NCI-H524 (cell line): ENCODE measurements at regions not wholly inside any gene's neighbourhood (a gene's known extent, or its start where the extent isn't known, plus 50 kb on each side); places are given as distances from the start of the nearest gene placed in this dataset.

Experiments
- DNase-seq, 2 experiments: peaks; one replicate each; lab custom pipeline; 2025; lab: John Stamatoyannopoulos, UW

- DNase-seq: no peak
Observed at GRCh38 chr13:89726690-89727435, 1620.6 kb upstream of the MIR17HG start.

DNA sequence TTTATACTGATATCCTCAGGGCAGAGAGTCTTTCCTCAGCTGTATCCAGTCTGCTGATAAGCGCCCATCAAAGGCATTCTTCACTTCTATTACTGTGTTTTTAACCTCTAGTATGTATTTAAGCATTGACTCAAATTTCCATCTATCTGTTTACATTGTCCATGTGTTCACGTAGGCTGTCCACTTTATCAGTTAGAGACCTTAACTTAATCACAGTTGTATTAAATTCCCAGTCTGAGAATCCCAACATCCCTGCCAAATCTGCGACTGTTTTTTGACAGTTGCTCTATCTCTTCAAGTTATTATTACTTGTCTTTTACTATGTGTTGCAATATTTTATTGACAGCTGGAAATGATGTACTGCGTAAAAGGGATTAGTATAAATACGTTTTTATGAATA, 1613.7 kb upstream of the MIR17HG start:
- DNase-seq: no peak

- DNase-seq: no peak
Observed at GRCh38 chr13:89737051-89737450, 1610.4 kb upstream of the MIR17HG start.

DNA sequence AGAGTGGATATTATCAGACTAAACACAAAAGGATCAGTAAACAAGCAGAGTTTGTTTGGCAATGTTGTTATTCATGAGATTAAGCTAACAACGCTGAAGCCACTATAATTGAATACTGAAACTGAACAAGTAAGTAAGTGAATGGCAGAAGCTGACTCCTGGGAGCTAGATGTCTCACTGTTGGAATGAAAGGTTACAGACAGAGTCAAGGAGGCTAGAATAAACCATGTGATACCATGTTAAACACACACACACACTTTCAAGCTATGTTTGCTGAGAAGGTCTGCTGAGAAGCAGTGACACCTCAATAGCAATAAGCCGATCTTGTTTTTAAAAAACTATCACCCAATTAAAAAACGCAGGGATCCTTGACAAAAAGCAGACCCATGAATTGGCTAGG, 1609.4 kb upstream of the MIR17HG start:
- no peak for DNase-seq

- no peak for DNase-seq
Observed at GRCh38 chr13:89740994-89741685, 1606.3 kb upstream of the MIR17HG start.

- DNase-seq: peak; percentile 62 to 87
Observed at GRCh38 chr13:89746554-89746953, 1600.9 kb upstream of the MIR17HG start.

GRCh38 chr13:89748716-89749115, 1598.8 kb upstream of the MIR17HG start:
- no peak for DNase-seq

GRCh38 chr13:89749888-89750287, 1597.6 kb upstream of the MIR17HG start:
- no peak for DNase-seq

DNA sequence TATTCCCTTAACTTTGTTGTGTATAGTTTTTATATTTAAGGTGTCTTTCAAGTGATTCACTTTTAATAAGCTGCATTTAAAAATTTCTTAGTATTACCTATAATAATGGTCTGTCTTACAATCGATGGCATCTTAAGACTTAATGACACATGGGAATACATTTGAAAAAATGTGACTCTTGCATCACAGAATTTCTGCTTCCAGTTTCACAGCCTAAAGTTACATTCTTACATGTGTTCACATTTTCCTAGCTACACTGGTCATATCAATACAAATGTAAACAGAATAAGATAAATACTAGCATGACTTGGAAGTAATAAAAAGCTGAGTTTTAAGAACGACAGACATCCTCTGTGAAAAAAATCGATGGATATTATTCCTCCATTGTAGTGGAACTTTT, 1597.1 kb upstream of the MIR17HG start:
- no peak for DNase-seq

- no peak for DNase-seq
Observed at GRCh38 chr13:89751432-89751930, 1596.0 kb upstream of the MIR17HG start.

GRCh38 chr13:89752394-89752793, 1595.1 kb upstream of the MIR17HG start:
- no peak for DNase-seq

- no peak for DNase-seq
Observed at GRCh38 chr13:89755729-89756492, 1591.6 kb upstream of the MIR17HG start.

- no peak for DNase-seq
Observed at GRCh38 chr13:89763005-89763404, 1584.5 kb upstream of the MIR17HG start.

DNA sequence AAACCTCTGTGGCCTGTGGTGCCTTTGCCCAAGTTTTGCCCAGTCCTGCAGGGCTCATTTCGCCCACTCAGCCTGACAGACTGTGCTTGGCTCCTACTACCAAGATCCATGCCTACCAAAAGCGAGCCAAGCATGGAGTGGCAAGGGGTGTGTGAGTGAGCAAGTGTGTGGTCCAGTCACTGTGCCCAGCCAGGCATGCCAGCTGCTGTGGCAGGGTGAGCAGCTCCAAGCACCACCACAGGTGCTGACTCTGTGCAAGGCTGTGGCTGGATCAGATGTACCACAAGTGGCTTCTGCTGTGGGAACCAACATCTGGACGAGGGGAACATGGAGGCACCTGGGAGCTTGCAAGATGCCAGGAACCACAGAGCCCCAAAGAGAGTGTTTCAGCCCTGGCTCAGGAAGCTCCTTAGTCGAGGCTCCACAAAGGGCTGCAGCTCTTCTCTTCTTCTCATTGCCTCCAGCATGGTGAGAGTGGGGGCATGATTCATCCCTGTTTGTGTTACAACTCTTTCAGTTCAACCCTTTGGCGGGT, 1564.2 kb upstream of the MIR17HG start:
- DNase-seq: peak in 1 of 2 experiments; percentile 6

DNA sequence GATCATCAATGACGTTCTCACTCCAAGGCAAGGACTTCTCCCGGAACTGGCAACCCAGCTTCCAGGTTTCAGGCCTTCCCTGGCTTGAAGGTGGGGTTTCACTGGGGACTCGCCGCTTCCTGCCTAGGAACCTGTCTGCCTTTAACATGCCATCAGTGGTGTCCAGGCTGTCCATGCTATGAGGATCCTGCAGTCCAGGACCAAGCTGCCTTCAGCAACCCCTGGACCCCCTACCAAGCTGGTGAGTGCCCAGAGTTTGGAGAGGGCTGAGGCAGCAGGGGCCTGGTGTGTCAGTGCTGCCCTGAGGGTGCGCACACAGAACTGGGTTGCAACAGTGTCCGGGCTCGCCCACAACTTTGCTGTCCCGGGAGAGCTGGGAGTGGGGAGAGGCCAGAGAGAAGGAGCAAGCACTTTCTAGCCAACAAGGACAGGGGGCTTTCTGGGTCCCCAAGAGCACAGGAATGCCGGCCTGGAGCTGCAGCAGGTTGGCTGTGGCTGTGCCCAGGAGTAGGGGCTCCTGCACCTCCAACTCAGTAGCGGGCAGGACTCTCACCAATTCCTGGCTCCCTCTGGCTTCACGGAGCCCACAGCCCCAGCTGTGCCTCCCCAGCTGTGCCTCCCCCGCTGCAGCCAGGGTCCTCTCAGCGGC, 1563.2 kb upstream of the MIR17HG start:
- DNase-seq: no peak

GRCh38 chr13:89786531-89786930, 1561.0 kb upstream of the MIR17HG start:
- no peak for DNase-seq

DNA sequence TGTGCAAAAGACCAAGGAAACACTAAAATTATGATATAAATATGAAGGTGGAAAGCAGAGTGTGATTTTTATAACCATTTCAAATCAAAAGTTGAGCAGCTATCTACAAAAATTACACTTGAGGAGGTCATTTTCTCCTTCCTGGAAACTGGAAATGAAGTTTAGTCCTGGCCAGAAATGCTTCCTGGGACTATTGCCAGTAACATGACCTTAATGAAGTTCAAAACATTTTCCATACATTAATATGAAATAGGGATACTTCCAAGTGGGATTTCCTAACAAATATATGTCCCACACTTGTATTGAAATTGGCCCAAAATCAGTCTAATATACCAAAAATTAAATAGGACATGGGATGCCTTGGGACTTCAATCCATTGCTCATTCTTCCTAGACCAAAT, 1556.8 kb upstream of the MIR17HG start:
- DNase-seq: no peak

GRCh38 chr13:89791971-89792630, 1555.4 kb upstream of the MIR17HG start:
- DNase-seq: no peak

DNA sequence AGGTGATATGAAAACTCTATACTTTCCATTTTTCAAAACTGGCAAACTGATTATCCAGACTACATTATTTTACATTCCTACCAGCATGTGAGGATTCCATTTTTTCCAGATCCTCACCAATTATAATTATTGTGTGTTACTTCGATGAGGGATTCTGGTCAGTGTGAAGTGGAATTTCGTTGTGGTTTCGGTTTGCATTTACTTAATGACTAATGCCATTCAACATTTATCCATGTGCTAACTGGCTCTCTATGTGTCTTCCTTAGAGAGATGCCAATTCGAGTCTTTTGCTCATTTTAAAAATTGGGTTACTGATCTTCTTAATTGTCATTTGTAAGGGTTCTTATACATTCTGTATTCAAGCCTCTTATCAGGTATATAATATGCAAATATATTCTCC, 1551.3 kb upstream of the MIR17HG start:
- DNase-seq: no peak

DNA sequence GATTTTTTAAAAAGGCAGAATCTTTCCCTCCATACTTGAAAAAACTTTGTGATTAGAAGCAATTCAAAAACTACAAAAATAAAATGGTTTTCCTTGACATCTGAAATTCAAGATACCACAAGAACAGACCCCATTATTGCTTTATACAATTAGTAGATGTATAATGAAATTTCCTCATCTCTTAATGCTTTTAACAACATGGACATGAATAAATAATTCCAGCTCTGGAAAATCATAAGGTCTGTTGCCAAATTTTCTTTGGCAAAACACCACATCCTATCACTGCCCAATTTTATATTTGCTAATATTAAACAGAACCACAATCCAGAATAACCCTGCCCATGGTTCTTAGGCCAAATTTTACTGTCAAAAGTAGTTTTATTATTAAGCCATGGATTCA, 1543.6 kb upstream of the MIR17HG start:
- no peak for DNase-seq

- DNase-seq: no peak
Observed at GRCh38 chr13:89806594-89806993, 1540.9 kb upstream of the MIR17HG start.
